ENCODE measurements at regions not wholly inside any gene's neighbourhood (a gene's known extent, or its start where the extent isn't known, plus 50 kb on each side); places are given as distances from the start of the nearest gene placed in this dataset.
"Not testable (repeated sequence)": the region's sequence is repeated elsewhere in the genome, so short reads cannot be mapped to it uniquely, and the experiment has no call there.

GRCh38 chr16:60143348-60143705 lies 1409.2 kb upstream of the GOT2 start:
- DNase-seq (no peak), FAIRE-seq (no peak)
- H3K9me3 ChIP-seq (ENCODE audit: control insufficient read depth in 2 of 3, insufficient read depth in 1 of 3, low read length in 3 of 3): peaks cover 0 to 4% (median 2%) of the 10 kb centered on the region in 3 donors
- H3K36me3 ChIP-seq (ENCODE audit: control insufficient read depth in 2 of 3, insufficient read depth in 3 of 3, low read length in 3 of 3): no peaks in the 10 kb centered on the region
- no peaks in the 10 kb centered on the region for H3K4me1 ChIP-seq (ENCODE audit: control insufficient read depth in 2 of 3, insufficient read depth in 2 of 3, low read depth in 1 of 3, low read length in 3 of 3)
- no peak overlapping the region for H3K27ac ChIP-seq (ENCODE audit: low read depth in 2 of 2, low read length in 2 of 2)
- no peaks in the 10 kb centered on the region for H3K27me3 ChIP-seq (ENCODE audit: control insufficient read depth, insufficient read depth, low read length)
- H3K4me3 ChIP-seq (ENCODE audit: low read length in 3 of 3): no peak overlapping the region
- H3K9ac ChIP-seq (ENCODE audit: low read length in 3 of 3): no peak overlapping the region
- intact Hi-C loops (cut with DNase I): no loop called here
- TF ChIP-seq CTCF (IDR thresholded peaks at IDR 0.05; ENCODE audit: borderline replicate concordance, extremely low read depth, insufficient read depth): no peak

GRCh38 chr16:60142619-60143347 lies 1408.7 kb upstream of the GOT2 start:
- no peak overlapping the region for H3K9ac ChIP-seq (ENCODE audit: low read length in 3 of 3)
- DNase-seq: no peak
- intact Hi-C loops (cut with DNase I): no loop called here
- H3K27me3 ChIP-seq (ENCODE audit: control insufficient read depth, insufficient read depth, low read length): no peaks in the 10 kb centered on the region
- FAIRE-seq: no peak
- no peak overlapping the region for H3K4me3 ChIP-seq (ENCODE audit: low read length in 3 of 3)
- no peak overlapping the region for H3K27ac ChIP-seq (ENCODE audit: low read depth in 2 of 2, low read length in 2 of 2)
- H3K9me3 ChIP-seq (ENCODE audit: control insufficient read depth in 2 of 3, insufficient read depth in 1 of 3, low read length in 3 of 3): peaks cover 0 to 7% (median 2%) of the 10 kb centered on the region in 3 donors
- no peaks in the 10 kb centered on the region for H3K4me1 ChIP-seq (ENCODE audit: control insufficient read depth in 2 of 3, insufficient read depth in 2 of 3, low read depth in 1 of 3, low read length in 3 of 3)
- no peaks in the 10 kb centered on the region for H3K36me3 ChIP-seq (ENCODE audit: control insufficient read depth in 2 of 3, insufficient read depth in 3 of 3, low read length in 3 of 3)
- no peak for TF ChIP-seq CTCF (IDR thresholded peaks at IDR 0.05; ENCODE audit: borderline replicate concordance, extremely low read depth, insufficient read depth)

GRCh38 chr16:60137891-60138290 lies 1403.8 kb upstream of the GOT2 start:
- intact Hi-C loops (cut with DNase I): no loop called here
- no peaks in the 10 kb centered on the region for H3K27me3 ChIP-seq (ENCODE audit: control insufficient read depth, insufficient read depth, low read length)
- FAIRE-seq: no peak
- no peak for TF ChIP-seq CTCF (IDR thresholded peaks at IDR 0.05; ENCODE audit: borderline replicate concordance, extremely low read depth, insufficient read depth)
- DNase-seq: no peak
- no peaks in the 10 kb centered on the region for H3K36me3 ChIP-seq (ENCODE audit: control insufficient read depth in 2 of 3, insufficient read depth in 3 of 3, low read length in 3 of 3)
- no peak overlapping the region for H3K4me3 ChIP-seq (ENCODE audit: low read length in 3 of 3)
- H3K9me3 ChIP-seq (ENCODE audit: control insufficient read depth in 2 of 3, insufficient read depth in 1 of 3, low read length in 3 of 3): peaks cover 0 to 11% (median 5%) of the 10 kb centered on the region in 3 donors
- no peak overlapping the region for H3K9ac ChIP-seq (ENCODE audit: low read length in 3 of 3)
- no peak overlapping the region for H3K27ac ChIP-seq (ENCODE audit: low read depth in 2 of 2, low read length in 2 of 2)
- H3K4me1 ChIP-seq (ENCODE audit: control insufficient read depth in 2 of 3, insufficient read depth in 2 of 3, low read depth in 1 of 3, low read length in 3 of 3): no peaks in the 10 kb centered on the region

GRCh38 chr16:60127196-60127595 lies 1393.1 kb upstream of the GOT2 start:
- FAIRE-seq (no peak), DNase-seq (no peak)
- no peak overlapping the region for H3K9ac ChIP-seq (ENCODE audit: low read length in 3 of 3)
- H3K4me3 ChIP-seq (ENCODE audit: low read length in 3 of 3): no peak overlapping the region
- H3K27ac ChIP-seq (ENCODE audit: low read depth in 2 of 2, low read length in 2 of 2): no peak overlapping the region
- no peaks in the 10 kb centered on the region for H3K27me3 ChIP-seq (ENCODE audit: control insufficient read depth, insufficient read depth, low read length)
- no peaks in the 10 kb centered on the region for H3K4me1 ChIP-seq (ENCODE audit: control insufficient read depth in 2 of 3, insufficient read depth in 2 of 3, low read depth in 1 of 3, low read length in 3 of 3)
- intact Hi-C loops (cut with DNase I): no loop called here
- no peak for TF ChIP-seq CTCF (IDR thresholded peaks at IDR 0.05; ENCODE audit: borderline replicate concordance, extremely low read depth, insufficient read depth)
- H3K36me3 ChIP-seq (ENCODE audit: control insufficient read depth in 2 of 3, insufficient read depth in 3 of 3, low read length in 3 of 3): no peaks in the 10 kb centered on the region
- no peaks in the 10 kb centered on the region for H3K9me3 ChIP-seq (ENCODE audit: control insufficient read depth in 2 of 3, insufficient read depth in 1 of 3, low read length in 3 of 3)

GRCh38 chr16:60126115-60126514 lies 1392.0 kb upstream of the GOT2 start:
- H3K36me3 ChIP-seq (ENCODE audit: control insufficient read depth in 2 of 3, insufficient read depth in 3 of 3, low read length in 3 of 3); intact Hi-C loops (cut with DNase I); H3K4me1 ChIP-seq (ENCODE audit: control insufficient read depth in 2 of 3, insufficient read depth in 2 of 3, low read depth in 1 of 3, low read length in 3 of 3); H3K9ac ChIP-seq (ENCODE audit: low read length in 3 of 3); DNase-seq; H3K27ac ChIP-seq (ENCODE audit: low read depth in 2 of 2, low read length in 2 of 2); FAIRE-seq; H3K27me3 ChIP-seq (ENCODE audit: control insufficient read depth, insufficient read depth, low read length); H3K4me3 ChIP-seq (ENCODE audit: low read length in 3 of 3); H3K9me3 ChIP-seq (ENCODE audit: control insufficient read depth in 2 of 3, insufficient read depth in 1 of 3, low read length in 3 of 3): not testable (repeated sequence)

Measured in kidney (tissue), 13 donors.